ENCODE measurements at regions not wholly inside any gene's neighbourhood (a gene's known extent, or its start where the extent isn't known, plus 50 kb on each side); places are given as distances from the start of the nearest gene placed in this dataset.
A peak's percentile ranks its signal among the peaks of the same experiment; 100 is the strongest.

- no peak overlapping the region for H3K27ac Mint-ChIP-seq
- CTCF ChIA-PET = no interaction called here
These were observed 115.2 kb upstream of the NCOR2 start for GRCh38 chr12:124682425-124683151.

DNA sequence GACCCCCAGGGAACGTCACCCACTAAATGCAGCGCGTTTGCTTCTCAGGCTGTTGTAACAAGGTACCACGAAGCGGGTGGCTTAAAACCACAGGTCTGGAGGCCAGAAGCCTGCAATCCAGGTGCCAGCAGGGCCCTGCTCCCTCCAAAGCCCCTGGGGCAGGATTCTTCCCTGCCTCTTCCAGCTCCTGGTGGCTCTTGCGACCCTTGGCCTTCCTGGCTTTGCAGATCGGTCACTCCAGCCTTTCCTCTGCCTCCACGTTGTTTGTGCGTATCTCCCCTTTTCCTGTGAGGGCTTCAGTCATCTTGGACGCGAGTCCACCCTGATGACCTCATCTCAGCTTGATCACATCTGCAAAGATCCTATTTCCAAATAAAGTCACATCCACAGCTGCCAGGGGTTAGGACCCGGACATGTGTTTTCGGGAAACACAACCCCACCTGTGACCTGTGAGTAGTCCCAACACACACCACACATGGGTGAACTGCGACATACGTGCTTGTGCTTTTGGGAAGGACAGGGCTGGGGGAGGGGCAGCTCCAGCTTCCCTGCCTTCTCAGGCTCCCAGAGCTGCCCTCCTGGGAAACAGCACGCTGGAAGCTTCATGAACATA is 114.5 kb upstream of the NCOR2 start:
- CTCF ChIA-PET = no interaction called here
- Mint-ChIP-seq H3K9me3 (no peaks in the 10 kb centered on the region), H3K27ac (peak overlapping the region in 2 of 8 donors; percentile 54 to 75), H3K27me3 (peaks cover 3 to 8% of the 10 kb centered on the region in 2 donors), H3K4me1 (peaks cover 1 to 7% (median 4%) of the 10 kb centered on the region in 3 donors), H3K36me3 (no peaks in the 10 kb centered on the region), H3K4me3 (no peak overlapping the region)
- Histone ChIP-seq H3K27me3 (ENCODE audit: insufficient read depth, low read length, poor library complexity, severe bottlenecking) (no peaks in the 10 kb centered on the region), H3K4me3 (ENCODE audit: low read length) (no peak overlapping the region), H3K9me3 (ENCODE audit: low read length) (no peaks in the 10 kb centered on the region), H3K4me1 (ENCODE audit: insufficient read depth, low read length) (peaks cover 3% of the 10 kb centered on the region), H3K36me3 (ENCODE audit: insufficient read depth, low read length) (no peaks in the 10 kb centered on the region), H3K27ac (ENCODE audit: low read depth, low read length) (no peak overlapping the region)
- POLR2A ChIA-PET = no interaction called here
- DNase-seq = no peak

More at GRCh38 chr12:124682425-124683151, 115.2 kb upstream of the NCOR2 start:
- Histone ChIP-seq H3K9me3 (ENCODE audit: low read length) (no peaks in the 10 kb centered on the region), H3K4me1 (ENCODE audit: insufficient read depth, low read length) (peaks cover 10% of the 10 kb centered on the region), H3K27me3 (ENCODE audit: insufficient read depth, low read length, poor library complexity, severe bottlenecking) (no peaks in the 10 kb centered on the region), H3K4me3 (ENCODE audit: low read length) (no peak overlapping the region), H3K27ac (ENCODE audit: low read depth, low read length) (no peak overlapping the region), H3K36me3 (ENCODE audit: insufficient read depth, low read length) (no peaks in the 10 kb centered on the region)
- peaks cover 8 to 14% (median 11%) of the 10 kb centered on the region in 3 donors for H3K4me1 Mint-ChIP-seq
- no peak overlapping the region for H3K4me3 Mint-ChIP-seq
- no peak for DNase-seq
- POLR2A ChIA-PET = no interaction called here
- no peaks in the 10 kb centered on the region for H3K36me3 Mint-ChIP-seq
- peaks cover 3 to 8% of the 10 kb centered on the region in 2 donors for H3K27me3 Mint-ChIP-seq
- H3K9me3 Mint-ChIP-seq = no peaks in the 10 kb centered on the region

- H3K27me3 Mint-ChIP-seq = peaks cover 4 to 8% of the 10 kb centered on the region in 2 donors
- H3K36me3 ChIP-seq (ENCODE audit: insufficient read depth, low read length) = no peaks in the 10 kb centered on the region
- no peaks in the 10 kb centered on the region for H3K27me3 ChIP-seq (ENCODE audit: insufficient read depth, low read length, poor library complexity, severe bottlenecking)
- no peak overlapping the region for H3K4me3 Mint-ChIP-seq
- H3K9me3 Mint-ChIP-seq = no peaks in the 10 kb centered on the region
- H3K27ac ChIP-seq (ENCODE audit: low read depth, low read length) = no peak overlapping the region
- ChIA-PET CTCF (no interaction called here), POLR2A (no interaction called here)
- no peaks in the 10 kb centered on the region for H3K9me3 ChIP-seq (ENCODE audit: low read length)
- H3K4me1 Mint-ChIP-seq = peaks cover 0 to 6% (median 3%) of the 10 kb centered on the region in 3 donors
- H3K4me1 ChIP-seq (ENCODE audit: insufficient read depth, low read length) = no peaks in the 10 kb centered on the region
- H3K4me3 ChIP-seq (ENCODE audit: low read length) = no peak overlapping the region
- DNase-seq = no peak
- peak overlapping the region in 2 of 8 donors; percentile 24 to 75 for H3K27ac Mint-ChIP-seq
- H3K36me3 Mint-ChIP-seq = no peaks in the 10 kb centered on the region
These were observed 113.7 kb upstream of the NCOR2 start for GRCh38 chr12:124680863-124681778.

- POLR2A ChIA-PET = no interaction called here
- H3K36me3 Mint-ChIP-seq = no peaks in the 10 kb centered on the region
These were observed 112.3 kb upstream of the NCOR2 start for GRCh38 chr12:124679533-124680371.

DNA sequence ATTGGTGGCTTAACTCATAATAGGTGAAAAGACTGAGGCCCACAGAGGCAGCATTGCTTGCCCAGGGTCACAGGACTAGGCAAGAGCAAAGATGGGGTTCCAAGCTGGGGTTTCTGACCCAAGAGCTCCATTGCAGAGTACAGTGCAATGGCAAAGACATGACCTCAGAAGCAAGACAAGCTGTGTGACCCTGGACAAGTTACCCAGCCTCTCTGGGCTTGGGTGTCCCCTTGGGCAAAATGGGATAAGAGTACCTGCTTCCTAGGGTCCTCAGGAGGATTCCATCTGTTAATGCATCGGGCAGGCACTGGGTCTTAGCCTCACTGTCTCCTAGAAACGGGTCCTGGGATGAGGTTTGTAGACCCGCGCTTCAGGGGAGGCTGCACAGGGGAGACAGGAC is 111.6 kb upstream of the NCOR2 start:
- H3K27me3 Mint-ChIP-seq = peaks cover 0 to 1% of the 10 kb centered on the region in 2 donors
- H3K36me3 Mint-ChIP-seq = no peaks in the 10 kb centered on the region
- Histone ChIP-seq H3K9me3 (ENCODE audit: low read length) (no peaks in the 10 kb centered on the region), H3K27ac (ENCODE audit: low read depth, low read length) (no peak overlapping the region), H3K4me1 (ENCODE audit: insufficient read depth, low read length) (no peaks in the 10 kb centered on the region), H3K4me3 (ENCODE audit: low read length) (no peak overlapping the region), H3K36me3 (ENCODE audit: insufficient read depth, low read length) (no peaks in the 10 kb centered on the region), H3K27me3 (ENCODE audit: insufficient read depth, low read length, poor library complexity, severe bottlenecking) (no peaks in the 10 kb centered on the region)
- POLR2A ChIA-PET = no interaction called here
- no peak overlapping the region for H3K4me3 Mint-ChIP-seq
- no peaks in the 10 kb centered on the region for H3K9me3 Mint-ChIP-seq
- DNase-seq = no peak
- peaks cover 0 to 2% (median 0%) of the 10 kb centered on the region in 3 donors for H3K4me1 Mint-ChIP-seq
- no peak overlapping the region for H3K27ac Mint-ChIP-seq
- CTCF ChIA-PET = no interaction called here

More at GRCh38 chr12:124679533-124680371, 112.3 kb upstream of the NCOR2 start:
- Histone ChIP-seq H3K4me3 (ENCODE audit: low read length) (no peak overlapping the region), H3K36me3 (ENCODE audit: insufficient read depth, low read length) (no peaks in the 10 kb centered on the region), H3K27me3 (ENCODE audit: insufficient read depth, low read length, poor library complexity, severe bottlenecking) (no peaks in the 10 kb centered on the region), H3K9me3 (ENCODE audit: low read length) (no peaks in the 10 kb centered on the region), H3K4me1 (ENCODE audit: insufficient read depth, low read length) (no peaks in the 10 kb centered on the region), H3K27ac (ENCODE audit: low read depth, low read length) (no peak overlapping the region)
- no peaks in the 10 kb centered on the region for H3K9me3 Mint-ChIP-seq
- peaks cover 0 to 2% (median 0%) of the 10 kb centered on the region in 3 donors for H3K4me1 Mint-ChIP-seq
- no peak for DNase-seq
- peaks cover 0 to 1% of the 10 kb centered on the region in 2 donors for H3K27me3 Mint-ChIP-seq
- no peak overlapping the region for H3K4me3 Mint-ChIP-seq
- CTCF ChIA-PET = no interaction called here
- no peak overlapping the region for H3K27ac Mint-ChIP-seq

GRCh38 chr12:124678421-124678893 is 111.0 kb upstream of the NCOR2 start:
- POLR2A ChIA-PET = interaction anchor here (0.6 kb wide), 1 partner anchor 109 kb away, joined by 3 read pairs; no protein-coding TSS in a partner anchor
- Mint-ChIP-seq H3K4me3 (no peak overlapping the region), H3K36me3 (no peaks in the 10 kb centered on the region)

GRCh38 chr12:124677552-124678356 is 110.3 kb upstream of the NCOR2 start:
- Mint-ChIP-seq H3K36me3 (no peaks in the 10 kb centered on the region), H3K9me3 (no peaks in the 10 kb centered on the region), H3K27ac (no peak overlapping the region), H3K27me3 (peaks cover 0 to 1% of the 10 kb centered on the region in 2 donors), H3K4me1 (peaks cover 0 to 2% (median 0%) of the 10 kb centered on the region in 3 donors), H3K4me3 (no peak overlapping the region)
- H3K36me3 ChIP-seq (ENCODE audit: insufficient read depth, low read length) = no peaks in the 10 kb centered on the region
- no peaks in the 10 kb centered on the region for H3K27me3 ChIP-seq (ENCODE audit: insufficient read depth, low read length, poor library complexity, severe bottlenecking)
- CTCF ChIA-PET = no interaction called here
- H3K4me3 ChIP-seq (ENCODE audit: low read length) = no peak overlapping the region
- POLR2A ChIA-PET = interaction anchor here (0.6 kb wide), 1 partner anchor 109 kb away, joined by 3 read pairs; no protein-coding TSS in a partner anchor
- no peaks in the 10 kb centered on the region for H3K4me1 ChIP-seq (ENCODE audit: insufficient read depth, low read length)
- no peak overlapping the region for H3K27ac ChIP-seq (ENCODE audit: low read depth, low read length)
- no peak for DNase-seq
- no peaks in the 10 kb centered on the region for H3K9me3 ChIP-seq (ENCODE audit: low read length)

More at GRCh38 chr12:124678421-124678893, 111.0 kb upstream of the NCOR2 start:
- CTCF ChIA-PET = no interaction called here
- DNase-seq = no peak
- Mint-ChIP-seq H3K9me3 (no peaks in the 10 kb centered on the region), H3K4me1 (peaks cover 0 to 2% (median 0%) of the 10 kb centered on the region in 3 donors), H3K27me3 (peaks cover 0 to 1% of the 10 kb centered on the region in 2 donors), H3K27ac (no peak overlapping the region)
- H3K4me1 ChIP-seq (ENCODE audit: insufficient read depth, low read length) = no peaks in the 10 kb centered on the region
- H3K9me3 ChIP-seq (ENCODE audit: low read length) = no peaks in the 10 kb centered on the region
- no peaks in the 10 kb centered on the region for H3K27me3 ChIP-seq (ENCODE audit: insufficient read depth, low read length, poor library complexity, severe bottlenecking)
- no peak overlapping the region for H3K4me3 ChIP-seq (ENCODE audit: low read length)
- no peak overlapping the region for H3K27ac ChIP-seq (ENCODE audit: low read depth, low read length)
- no peaks in the 10 kb centered on the region for H3K36me3 ChIP-seq (ENCODE audit: insufficient read depth, low read length)
